ENCODE measurements at regions not wholly inside any gene's neighbourhood (a gene's known extent, or its start where the extent isn't known, plus 50 kb on each side); places are given as distances from the start of the nearest gene placed in this dataset.

- TF ChIP-seq CTCF (IDR thresholded peaks at IDR 0.05) = no peak
These were observed 183.5 kb upstream of the ZNF521 start for GRCh38 chr18:25535495-25535894.

DNA sequence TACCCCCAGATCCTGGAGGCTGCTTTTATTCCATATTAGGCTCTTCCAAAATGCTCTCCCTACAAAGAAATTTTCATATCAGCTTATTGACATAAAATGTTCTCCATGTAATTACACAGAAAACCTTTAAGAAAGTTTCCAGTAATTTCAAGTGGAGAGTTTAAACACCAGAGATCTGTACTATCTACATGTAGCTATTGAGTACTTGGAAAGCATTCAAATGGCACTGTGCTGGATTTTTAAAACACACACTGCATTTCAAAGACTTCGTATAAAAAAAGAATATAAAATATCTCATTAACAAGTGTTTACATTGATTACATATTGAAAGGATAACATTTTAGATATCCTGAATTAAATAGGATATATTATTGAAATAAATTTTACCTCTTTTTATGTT is 182.4 kb upstream of the ZNF521 start:
- no peak for TF ChIP-seq CTCF (IDR thresholded peaks at IDR 0.05)

- no peak for TF ChIP-seq CTCF (IDR thresholded peaks at IDR 0.05)
These were observed 181.3 kb upstream of the ZNF521 start for GRCh38 chr18:25533218-25533617.

DNA sequence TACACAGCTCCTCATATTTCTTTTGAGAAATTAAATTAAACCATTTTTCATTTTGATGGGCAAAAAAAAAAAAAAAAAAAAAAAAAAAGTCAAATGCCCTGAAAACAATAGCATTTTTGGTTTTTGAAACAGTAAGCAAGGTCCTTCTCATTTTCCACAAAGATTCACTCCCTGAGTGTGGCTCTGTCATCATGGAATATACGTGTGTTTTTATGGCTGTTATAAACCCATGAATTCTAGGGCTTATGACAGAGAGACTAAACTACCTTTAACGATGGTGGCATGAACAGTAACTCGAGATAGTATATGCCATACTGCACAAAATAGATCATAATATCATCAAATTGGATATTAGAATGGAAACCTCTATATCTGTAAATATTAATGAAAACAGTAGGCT is 179.2 kb upstream of the ZNF521 start:
- no peak for TF ChIP-seq CTCF (IDR thresholded peaks at IDR 0.05)

GRCh38 chr18:25518716-25519053 is 166.7 kb upstream of the ZNF521 start:
- no peak for TF ChIP-seq CTCF (IDR thresholded peaks at IDR 0.05)

- TF ChIP-seq CTCF (IDR thresholded peaks at IDR 0.05) = no peak
These were observed 166.1 kb upstream of the ZNF521 start for GRCh38 chr18:25517881-25518715.

DNA sequence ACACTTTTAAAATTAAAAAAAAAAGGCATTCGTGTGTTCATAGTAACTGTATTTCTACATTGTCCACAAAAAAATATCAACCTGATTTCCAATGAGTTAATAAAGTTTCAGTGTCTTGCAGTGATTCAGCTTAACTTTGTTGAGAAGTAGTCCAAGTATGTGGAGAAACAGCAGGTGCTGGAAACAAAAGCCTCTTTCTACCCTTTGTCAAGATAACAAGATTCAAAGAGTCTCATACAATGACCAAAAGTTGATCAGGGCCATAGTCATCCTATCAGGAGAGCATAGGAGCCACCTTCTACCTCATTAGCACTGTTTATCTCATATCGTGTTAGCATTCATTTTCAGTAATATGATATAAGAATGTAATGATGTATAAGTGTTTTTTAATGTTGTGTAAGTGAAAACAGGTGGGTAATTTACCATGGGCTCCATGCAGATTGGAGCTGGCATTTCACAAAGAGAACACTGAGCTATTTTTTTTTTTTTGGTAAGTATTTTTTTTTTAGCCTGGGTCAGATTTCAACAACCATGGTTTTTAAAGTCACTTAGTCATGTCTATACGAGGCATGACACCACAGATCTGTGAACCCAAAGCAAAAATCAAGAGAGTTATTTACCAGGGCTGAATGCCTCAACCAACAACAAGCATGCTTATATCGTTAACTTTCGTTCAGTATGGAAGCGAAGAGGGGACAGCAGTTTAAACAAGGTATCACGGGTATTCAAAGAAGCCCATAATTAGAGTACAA is 165.0 kb upstream of the ZNF521 start:
- no peak for TF ChIP-seq CTCF (IDR thresholded peaks at IDR 0.05)
